ENCODE measurements at regions not wholly inside any gene's neighbourhood (a gene's known extent, or its start where the extent isn't known, plus 50 kb on each side); places are given as distances from the start of the nearest gene placed in this dataset.

- ChIA-PET CTCF (ENCODE audit: partially characterized antibody) (no interaction called here), POLR2A (ENCODE audit: partially characterized antibody) (no interaction called here)
- Histone ChIP-seq H3K9ac (replicated peaks in 1 of 4; ENCODE audit: extremely low read depth in 1 of 4, low read depth in 3 of 4, low read length in 3 of 4) (no peak overlapping the region), H3K79me1 (ENCODE audit: low read depth, low read length) (no peaks in the 10 kb centered on the region), H4K91ac (replicated peaks; ENCODE audit: insufficient read length, low read length) (no peak overlapping the region), H3K4me2 (ENCODE audit: insufficient read depth in 1 of 2, low read depth in 2 of 2, low read length in 2 of 2) (no peak overlapping the region), H2BK15ac (ENCODE audit: low read length) (no peak overlapping the region), H4K5ac (ENCODE audit: insufficient read length, low read depth, low read length) (no peak overlapping the region), H3K27ac (ENCODE audit: low read depth, low read length) (no peak overlapping the region), H3K4ac (replicated peaks; ENCODE audit: insufficient read length, low read depth, low read length) (no peak overlapping the region), H3K4me3 (ENCODE audit: extremely low read depth in 1 of 4, insufficient read depth in 2 of 4, low read depth in 3 of 4, low read length in 4 of 4) (no peak overlapping the region), H3K36me3 (ENCODE audit: control insufficient read depth in 2 of 4, insufficient read depth in 4 of 4, low read length in 3 of 4) (no peaks in the 10 kb centered on the region), H4K8ac (ENCODE audit: extremely low read depth, insufficient read depth, low read length) (no peak overlapping the region), H2AK5ac (ENCODE audit: low read depth, low read length) (no peak overlapping the region), H2BK12ac (ENCODE audit: low read depth, low read length) (no peak overlapping the region), H3K79me2 (ENCODE audit: control insufficient read depth in 1 of 2, insufficient read depth in 2 of 2, low read length in 2 of 2) (no peaks in the 10 kb centered on the region), H3K27me3 (replicated peaks in 1 of 4; ENCODE audit: control insufficient read depth in 3 of 4, extremely low read depth in 1 of 4, insufficient read depth in 3 of 4, low read length in 3 of 4) (no peaks in the 10 kb centered on the region; a peak in 1 of 7 replicates), H2BK120ac (replicated peaks; ENCODE audit: low read depth, low read length) (no peak overlapping the region), H3K18ac (ENCODE audit: extremely low read depth, low read length) (no peak overlapping the region), H2BK5ac (ENCODE audit: low read depth, low read length) (no peak overlapping the region), H3K23ac (ENCODE audit: insufficient read length) (no peak overlapping the region), H3K9me3 (ENCODE audit: insufficient read depth in 2 of 2, low read depth in 1 of 2, low read length in 1 of 2) (no peaks in the 10 kb centered on the region; a peak in 1 of 4 replicates), H3K56ac (replicated peaks; ENCODE audit: insufficient read length, low read depth, low read length) (no peak overlapping the region), H3K4me1 (replicated peaks in 1 of 4; ENCODE audit: control insufficient read depth in 3 of 4, insufficient read depth in 4 of 4, low read length in 3 of 4) (no peaks in the 10 kb centered on the region), H2BK20ac (ENCODE audit: low read length) (no peak overlapping the region), H3K14ac (ENCODE audit: insufficient read length) (no peak overlapping the region), H2AFZ (ENCODE audit: low read length) (no peak overlapping the region), H3K23me2 (ENCODE audit: low read depth, low read length) (no peaks in the 10 kb centered on the region), H4K20me1 (replicated peaks in 1 of 2; ENCODE audit: control insufficient read depth in 1 of 2, insufficient read depth in 2 of 2, low read length in 2 of 2) (no peaks in the 10 kb centered on the region)
- WGBS, 2 experiments (ENCODE audit: extremely low coverage in 1 of 2, insufficient coverage in 1 of 2, insufficient read length in 1 of 2, insufficient replicate concordance in 2 of 2, low coverage in 1 of 2, low lambda C conversion rate in 2 of 2, missing lambda C conversion rate in 1 of 2), result 90% methylated on average over 7 of the region's 8 CpGs; no CpG with 5 or more reads in 1 of the 2 experiments
- DNase-seq (ENCODE audit: low read depth in 1 of 2, low spot score in 2 of 2) (no peak), FAIRE-seq (no peak)
- TF ChIP-seq SIRT6 (IDR thresholded peaks at IDR 0.05; ENCODE audit: low read length), result no peak
- no peak for TF ChIP-seq TEAD4 (IDR thresholded peaks at IDR 0.05; ENCODE audit: low read depth, low read length)
- no peak for TF ChIP-seq SP2 (IDR thresholded peaks at IDR 0.05; ENCODE audit: low read length)
- no peak for TF ChIP-seq YY1 (IDR thresholded peaks at IDR 0.05; ENCODE audit: low read depth, low read length)
- no peak for TF ChIP-seq POLR2AphosphoS5 (IDR thresholded peaks at IDR 0.05; ENCODE audit: low read depth, low read length)
- no peak for TF ChIP-seq CHD2 (IDR thresholded peaks at IDR 0.05; ENCODE audit: low read length)
- no peak for TF ChIP-seq EZH2 (IDR thresholded peaks at IDR 0.05; ENCODE audit: low read depth, low read length, severe bottlenecking)
- no peak for TF ChIP-seq CTBP2 (IDR thresholded peaks at IDR 0.05; ENCODE audit: borderline replicate concordance, insufficient read depth, insufficient read length, low read length)
- no peak for TF ChIP-seq HDAC6 (IDR thresholded peaks at IDR 0.05; ENCODE audit: low read depth, low read length)
- TF ChIP-seq ATF2 (IDR thresholded peaks at IDR 0.05; ENCODE audit: low read length), result no peak
- TF ChIP-seq CBX5 (IDR thresholded peaks at IDR 0.05; ENCODE audit: low read depth, low read length), result no peak
- no peak for TF ChIP-seq TCF12 (IDR thresholded peaks at IDR 0.05; ENCODE audit: low read depth, low read length)
- TF ChIP-seq GTF2F1 (IDR thresholded peaks at IDR 0.05; ENCODE audit: borderline replicate concordance, low read depth, low read length), result no peak
These were observed 73.9 kb upstream of the SEZ6L start for GRCh38 chr22:26095256-26095956.
